HG03066 (cell line): ENCODE measurements at regions not wholly inside any gene's neighbourhood (a gene's known extent, or its start where the extent isn't known, plus 50 kb on each side); places are given as distances from the start of the nearest gene placed in this dataset.

ENCODE experiments used
- ATAC-seq: cut with Tn5 transposase; IDR thresholded peaks from one replicate; pipeline ENCODE4 v1.9.1; 2021; ENCODE audit warnings: low read depth; ENCODE audit not compliant: unreplicated experiment

DNA sequence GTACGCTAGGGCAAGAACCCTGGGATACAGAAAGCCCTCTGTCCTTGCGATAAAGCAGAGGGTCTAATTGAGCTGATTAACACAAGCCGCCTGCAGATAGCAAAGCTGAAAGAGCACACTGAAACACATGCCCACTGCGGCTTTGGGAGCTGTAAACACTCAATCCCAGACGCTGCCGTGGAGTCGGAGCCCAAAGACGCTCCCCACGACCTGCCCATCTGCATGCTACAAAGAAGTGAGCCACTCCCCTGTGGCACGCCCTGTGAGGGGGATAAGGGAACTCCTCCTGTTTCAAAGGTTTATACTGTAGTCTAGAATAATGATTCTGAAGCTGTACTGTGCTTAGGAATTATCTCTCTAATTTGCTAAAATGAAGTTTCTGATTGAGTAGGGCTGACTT lies 985.6 kb upstream of the GHITM start:
- no peak for ATAC-seq

DNA sequence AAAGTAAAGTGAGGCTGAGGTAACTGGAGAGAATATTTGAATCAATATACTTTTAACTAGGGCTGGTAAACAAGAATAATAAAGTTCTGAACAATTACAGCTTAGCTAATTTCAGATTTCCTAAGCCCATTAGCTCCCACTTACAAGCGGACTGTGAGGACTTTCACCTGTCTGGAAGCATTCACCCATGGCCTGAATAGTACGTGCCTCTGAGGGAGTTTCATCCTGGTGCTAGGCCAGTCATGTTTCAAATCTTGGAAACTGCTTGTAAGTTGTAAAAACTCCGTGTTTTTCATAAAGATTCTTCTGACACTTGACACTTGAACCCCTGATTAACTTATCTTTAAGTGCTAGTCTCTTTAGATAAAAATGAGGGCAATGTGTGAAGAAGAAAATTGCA lies 975.2 kb upstream of the GHITM start:
- ATAC-seq = no peak

GRCh38 chr10:83165265-83165664 lies 974.0 kb upstream of the GHITM start:
- ATAC-seq = no peak

- ATAC-seq = no peak
Observed at GRCh38 chr10:83166344-83166743, 973.0 kb upstream of the GHITM start.

- no peak for ATAC-seq
Observed at GRCh38 chr10:83167081-83167480, 972.2 kb upstream of the GHITM start.

GRCh38 chr10:83176901-83177300 lies 962.4 kb upstream of the GHITM start:
- no peak for ATAC-seq

DNA sequence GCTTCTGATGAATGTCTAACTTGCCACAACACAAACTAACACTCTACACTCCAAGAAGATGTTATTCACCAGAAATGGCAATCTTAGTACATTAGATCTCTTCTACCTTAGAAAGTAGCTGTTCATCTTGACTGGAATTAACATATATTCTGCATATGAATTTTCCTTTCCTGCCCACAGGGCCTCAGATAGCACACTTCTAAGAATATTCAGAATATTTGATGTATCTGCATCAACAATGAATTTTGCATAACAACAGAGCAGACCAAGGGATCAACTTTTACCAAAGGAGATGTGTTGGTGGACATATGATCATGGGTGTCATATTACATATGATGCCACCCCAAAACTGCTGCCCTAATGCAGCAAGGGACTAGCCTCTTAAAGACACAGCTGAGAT lies 960.8 kb upstream of the GHITM start:
- ATAC-seq = no peak

DNA sequence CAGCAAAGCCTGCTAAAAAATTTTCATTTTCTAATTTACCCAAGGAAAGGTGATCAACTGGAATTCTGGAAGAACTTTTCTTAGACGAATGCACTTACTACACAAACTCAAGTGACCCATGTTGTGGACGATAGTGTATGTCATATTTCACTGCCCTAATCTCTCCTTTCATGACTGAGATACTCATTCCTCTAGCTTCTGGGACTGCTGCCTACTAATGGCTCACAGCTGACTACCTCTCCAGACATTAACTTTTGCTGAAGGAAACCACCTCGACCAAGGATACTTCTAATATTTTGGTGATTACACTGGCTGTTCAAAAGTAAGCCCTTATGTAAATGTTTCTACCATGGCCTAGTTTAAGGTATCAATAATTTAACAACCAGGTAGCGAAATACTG lies 959.9 kb upstream of the GHITM start:
- no peak for ATAC-seq

DNA sequence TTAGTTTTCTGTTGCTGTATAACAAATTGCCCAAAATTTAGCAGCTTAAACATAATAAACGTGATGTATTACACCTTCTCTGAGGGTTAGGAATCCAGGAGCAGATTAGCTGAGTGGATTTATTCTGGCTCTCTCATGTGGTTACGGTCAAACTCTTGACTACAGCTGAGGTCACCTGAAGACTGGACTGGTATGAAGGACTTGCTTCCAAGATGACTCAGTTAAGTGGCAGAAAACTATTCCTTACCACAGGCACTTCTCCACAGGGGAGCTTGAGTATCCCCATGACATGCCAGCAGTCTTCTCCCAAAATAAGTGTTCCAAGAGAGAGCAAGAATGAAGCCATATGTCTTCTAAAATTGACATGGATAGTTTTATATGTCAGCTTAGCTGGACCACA lies 957.2 kb upstream of the GHITM start:
- no peak for ATAC-seq

- ATAC-seq = no peak
Observed at GRCh38 chr10:83184641-83185040, 954.7 kb upstream of the GHITM start.

GRCh38 chr10:83190614-83191013 lies 948.7 kb upstream of the GHITM start:
- no peak for ATAC-seq

DNA sequence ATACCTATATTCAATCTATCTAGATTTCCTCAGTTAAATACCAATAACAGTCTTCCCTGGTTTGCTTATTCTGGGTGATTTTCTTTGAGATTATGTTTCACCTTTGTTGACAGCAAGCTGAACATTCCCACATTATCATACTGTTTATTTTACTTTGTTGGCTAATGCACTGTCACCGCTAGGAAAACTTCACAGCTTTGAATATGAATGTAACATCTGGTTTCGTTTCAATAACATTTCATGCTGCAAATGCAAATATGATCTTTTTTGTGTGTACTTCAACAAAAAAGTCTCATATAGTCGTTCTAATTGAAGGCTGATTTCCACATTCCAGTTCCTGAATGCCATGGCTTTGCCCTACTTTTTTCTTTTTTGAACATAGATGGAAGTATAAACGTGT lies 946.3 kb upstream of the GHITM start:
- ATAC-seq = no peak

DNA sequence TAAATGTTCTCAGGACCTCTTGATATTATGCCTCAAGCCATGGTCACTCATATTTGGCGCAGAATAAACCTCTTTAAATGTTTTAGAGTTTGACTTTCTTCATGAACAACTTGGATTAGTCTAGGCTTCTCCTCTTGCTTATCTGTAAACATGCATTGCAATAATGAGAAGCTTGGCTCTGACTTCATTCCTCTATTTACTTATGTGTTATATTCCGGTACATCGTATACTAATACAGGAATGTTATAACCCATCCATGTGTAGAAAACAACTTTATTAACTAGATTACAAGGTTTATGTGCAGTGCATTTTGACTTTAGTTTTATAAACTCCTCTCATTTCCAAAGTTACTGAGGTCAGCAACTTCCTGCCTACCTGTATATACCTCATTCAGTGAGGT lies 944.3 kb upstream of the GHITM start:
- ATAC-seq = no peak

- ATAC-seq = no peak
Observed at GRCh38 chr10:83199374-83199773, 939.9 kb upstream of the GHITM start.

DNA sequence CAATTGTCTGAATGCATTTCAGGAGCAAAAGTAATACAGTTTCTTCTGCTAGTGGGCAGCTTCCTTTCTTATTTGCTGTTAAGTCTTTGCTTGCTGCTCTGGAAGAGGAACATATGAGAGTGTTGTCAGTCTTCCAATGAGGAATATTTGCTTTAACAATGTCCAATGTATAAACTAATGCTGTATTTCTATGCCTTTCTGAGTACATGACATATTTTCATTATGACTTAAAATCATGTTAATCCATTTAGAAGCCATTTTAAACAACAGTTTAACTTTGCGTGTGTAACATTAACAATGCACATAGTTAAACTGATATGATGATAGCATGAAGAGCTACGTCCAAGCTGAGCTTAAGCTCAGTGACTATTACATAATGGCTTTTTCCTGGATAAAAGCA lies 933.4 kb upstream of the GHITM start:
- no peak for ATAC-seq

GRCh38 chr10:83212632-83213334 lies 926.5 kb upstream of the GHITM start:
- no peak for ATAC-seq

- no peak for ATAC-seq
Observed at GRCh38 chr10:83214136-83214535, 925.2 kb upstream of the GHITM start.

GRCh38 chr10:83218205-83218604 lies 921.1 kb upstream of the GHITM start:
- ATAC-seq = no peak

- no peak for ATAC-seq
Observed at GRCh38 chr10:83222300-83222699, 917.0 kb upstream of the GHITM start.

DNA sequence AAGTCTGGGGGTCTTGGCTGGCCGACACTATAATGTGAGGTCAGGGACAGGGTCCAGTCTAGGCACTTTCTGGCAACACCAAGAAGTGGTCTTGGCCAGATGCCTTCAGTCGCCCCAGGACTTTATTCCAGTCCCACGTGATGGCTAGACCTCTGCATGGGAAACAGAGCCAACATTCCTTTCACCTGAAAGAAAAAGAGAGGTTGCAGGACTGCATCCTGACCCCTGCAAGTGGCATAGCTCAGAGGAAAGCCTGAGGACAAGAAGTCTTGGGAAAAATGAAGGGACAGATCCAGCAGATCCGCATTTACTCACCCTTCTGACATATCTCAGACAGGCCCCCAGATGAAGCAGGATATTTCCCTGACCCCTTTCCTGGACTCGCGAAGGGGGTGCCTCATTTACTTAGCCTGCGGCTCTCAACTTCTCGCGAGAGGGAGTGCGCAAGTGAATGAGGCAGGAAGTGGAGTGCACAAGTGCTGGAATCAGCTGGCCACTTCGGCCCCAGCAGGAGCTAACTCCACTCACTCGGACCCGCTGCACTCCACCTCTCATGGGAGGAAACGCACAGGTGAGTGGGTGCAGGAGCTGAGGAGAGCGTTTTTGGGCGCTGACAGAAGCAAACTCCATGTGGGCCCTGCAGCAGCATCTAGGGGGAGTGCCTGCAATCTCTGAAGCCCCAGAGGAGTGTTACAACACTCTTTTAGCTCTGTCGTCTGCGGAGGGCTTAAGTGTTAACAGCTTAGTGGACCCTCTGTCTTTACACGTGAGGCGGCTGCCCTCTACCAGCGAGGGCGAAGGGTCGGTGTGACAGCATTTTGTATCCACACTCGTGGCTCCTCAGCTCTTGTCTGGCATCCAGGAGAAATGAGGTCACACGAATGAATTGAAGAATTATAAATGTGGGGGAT lies 916.2 kb upstream of the GHITM start:
- no peak for ATAC-seq

DNA sequence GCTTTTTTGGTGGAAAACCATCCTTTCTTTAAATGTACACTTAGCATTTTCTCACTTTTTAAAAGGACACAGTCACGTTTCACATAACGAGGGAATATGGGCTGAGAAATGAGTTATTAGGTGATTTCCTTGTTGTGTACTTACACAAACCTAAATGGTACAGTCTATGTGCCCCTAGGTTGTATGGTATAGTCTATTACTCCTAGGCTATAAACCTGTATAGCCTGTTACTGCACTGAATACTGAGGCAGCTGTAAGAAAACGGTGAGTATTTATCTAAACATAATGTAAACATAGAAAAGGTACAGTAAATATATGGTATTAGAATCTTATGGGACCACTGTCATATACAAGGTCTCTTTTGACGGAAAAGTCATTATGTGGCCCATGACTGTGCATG lies 913.5 kb upstream of the GHITM start:
- no peak for ATAC-seq

GRCh38 chr10:83229991-83230390 lies 909.3 kb upstream of the GHITM start:
- no peak for ATAC-seq
